ENCODE measurements at regions not wholly inside any gene's neighbourhood (a gene's known extent, or its start where the extent isn't known, plus 50 kb on each side); places are given as distances from the start of the nearest gene placed in this dataset.

- no peak overlapping the region for H3K4me3 Mint-ChIP-seq
- DNase-seq = no peak
- peaks cover 4% of the 10 kb centered on the region for H3K4me1 Mint-ChIP-seq
- intact Hi-C loops (cut with micrococcal nuclease) = no loop called here
- H3K27me3 Mint-ChIP-seq = peaks cover 3% of the 10 kb centered on the region
- no peak overlapping the region for H3K27ac Mint-ChIP-seq
- H3K36me3 Mint-ChIP-seq (ENCODE audit: low read depth) = no peaks in the 10 kb centered on the region
- H3K9me3 Mint-ChIP-seq = no peaks in the 10 kb centered on the region
Observed at GRCh38 chr9:19551124-19551929, 142.5 kb downstream of the ACER2 start.

GRCh38 chr9:19550009-19550408, 141.2 kb downstream of the ACER2 start:
- H3K4me1 Mint-ChIP-seq = peaks cover 4% of the 10 kb centered on the region
- H3K36me3 Mint-ChIP-seq (ENCODE audit: low read depth) = no peaks in the 10 kb centered on the region
- no peaks in the 10 kb centered on the region for H3K9me3 Mint-ChIP-seq
- DNase-seq = no peak
- intact Hi-C loops (cut with micrococcal nuclease) = no loop called here
- peaks cover 3% of the 10 kb centered on the region for H3K27me3 Mint-ChIP-seq
- no peak overlapping the region for H3K4me3 Mint-ChIP-seq
- no peak overlapping the region for H3K27ac Mint-ChIP-seq

DNA sequence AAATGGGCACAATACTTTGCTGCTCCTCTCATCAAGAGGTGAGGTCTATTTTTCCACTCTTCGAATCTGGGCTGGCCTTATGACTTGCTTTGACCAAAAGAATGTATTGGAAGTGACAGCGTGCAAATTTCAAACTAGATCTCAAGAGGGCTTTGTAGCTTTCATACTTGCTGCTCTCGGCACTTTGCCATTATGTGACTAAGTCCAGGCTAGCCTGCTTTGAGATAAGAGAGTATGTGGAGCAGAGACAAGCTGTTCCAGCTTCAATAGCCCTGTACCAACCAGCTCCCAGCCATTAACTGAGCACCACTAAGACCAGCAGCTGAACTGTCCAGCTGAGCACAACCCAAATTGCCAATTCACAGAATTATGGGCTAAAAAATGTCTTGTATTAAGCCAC, 124.6 kb downstream of the ACER2 start:
- Mint-ChIP-seq H3K4me1 (no peaks in the 10 kb centered on the region), H3K9me3 (peaks cover 10% of the 10 kb centered on the region), H3K36me3 (ENCODE audit: low read depth) (no peaks in the 10 kb centered on the region), H3K27me3 (peaks cover 5% of the 10 kb centered on the region), H3K27ac (no peak overlapping the region), H3K4me3 (no peak overlapping the region)
- intact Hi-C loops (cut with micrococcal nuclease) = no loop called here
- no peak for DNase-seq

GRCh38 chr9:19527663-19528062, 118.9 kb downstream of the ACER2 start:
- Mint-ChIP-seq H3K27ac (no peak overlapping the region), H3K36me3 (ENCODE audit: low read depth) (no peaks in the 10 kb centered on the region), H3K9me3 (peaks cover 3% of the 10 kb centered on the region), H3K4me3 (no peak overlapping the region), H3K4me1 (no peaks in the 10 kb centered on the region), H3K27me3 (peaks cover 6% of the 10 kb centered on the region)
- intact Hi-C loops (cut with micrococcal nuclease) = no loop called here
- DNase-seq = no peak

DNA sequence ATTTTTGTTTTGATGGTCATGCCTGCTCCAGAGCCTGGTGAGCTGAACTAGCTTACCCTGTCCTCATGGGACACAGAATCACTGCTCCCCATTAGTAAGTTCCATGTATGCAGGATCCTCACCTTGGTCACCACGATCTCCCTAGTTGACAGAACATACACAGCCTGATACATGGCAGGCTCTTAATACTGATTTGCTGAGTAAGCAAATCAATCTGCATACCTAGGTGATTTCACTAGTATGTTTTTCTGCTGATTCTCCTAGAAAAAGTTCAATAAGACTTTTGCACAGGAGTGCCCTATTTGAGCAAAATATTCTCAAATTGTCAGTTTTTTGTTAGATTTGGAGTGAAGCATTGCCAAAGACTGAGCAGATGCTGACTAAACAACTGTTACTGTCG, 113.7 kb downstream of the ACER2 start:
- H3K4me1 Mint-ChIP-seq = no peaks in the 10 kb centered on the region
- no peaks in the 10 kb centered on the region for H3K36me3 Mint-ChIP-seq (ENCODE audit: low read depth)
- H3K27me3 Mint-ChIP-seq = peaks cover 1% of the 10 kb centered on the region
- H3K27ac Mint-ChIP-seq = no peak overlapping the region
- no peak for DNase-seq
- intact Hi-C loops (cut with micrococcal nuclease) = no loop called here
- H3K9me3 Mint-ChIP-seq = no peaks in the 10 kb centered on the region
- no peak overlapping the region for H3K4me3 Mint-ChIP-seq

DNA sequence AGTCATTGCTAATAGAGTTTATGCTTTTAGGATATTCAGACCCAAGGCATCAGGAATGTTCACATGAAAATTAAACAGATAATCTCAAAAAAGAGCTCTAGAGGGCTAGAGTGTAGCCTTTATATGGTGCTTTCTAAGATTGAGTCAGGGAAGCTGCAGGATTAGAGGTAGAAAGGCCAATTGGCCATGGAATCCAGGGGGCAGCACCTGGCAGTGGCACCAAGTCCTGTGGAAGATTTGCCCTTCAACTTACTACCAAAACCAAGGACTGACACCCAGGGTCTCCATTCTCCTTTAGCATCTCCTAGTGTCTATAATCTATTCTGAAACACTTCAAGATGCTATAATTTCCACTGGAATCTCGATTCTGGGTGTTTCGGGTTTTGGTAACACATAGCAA, 112.4 kb downstream of the ACER2 start:
- H3K9me3 Mint-ChIP-seq = peaks cover 5% of the 10 kb centered on the region
- H3K4me1 Mint-ChIP-seq = peaks cover 10% of the 10 kb centered on the region
- H3K4me3 Mint-ChIP-seq = no peak overlapping the region
- H3K36me3 Mint-ChIP-seq (ENCODE audit: low read depth) = no peaks in the 10 kb centered on the region
- no peak for DNase-seq
- peaks cover 1% of the 10 kb centered on the region for H3K27me3 Mint-ChIP-seq
- intact Hi-C loops (cut with micrococcal nuclease) = no loop called here
- H3K27ac Mint-ChIP-seq = no peak overlapping the region

- no peak overlapping the region for H3K27ac Mint-ChIP-seq
- no peak for DNase-seq
- intact Hi-C loops (cut with micrococcal nuclease) = loop anchor here (10.0 kb wide), 1 partner anchor 477 kb away; no protein-coding TSS in a partner anchor
- H3K27me3 Mint-ChIP-seq = no peaks in the 10 kb centered on the region
- peaks cover 21% of the 10 kb centered on the region for H3K4me1 Mint-ChIP-seq
- H3K9me3 Mint-ChIP-seq = peaks cover 5% of the 10 kb centered on the region
- no peaks in the 10 kb centered on the region for H3K36me3 Mint-ChIP-seq (ENCODE audit: low read depth)
- no peak overlapping the region for H3K4me3 Mint-ChIP-seq
Observed at GRCh38 chr9:19517202-19517942, 108.6 kb downstream of the ACER2 start.

GRCh38 chr9:19516348-19516747, 107.5 kb downstream of the ACER2 start:
- peaks cover 21% of the 10 kb centered on the region for H3K4me1 Mint-ChIP-seq
- H3K27me3 Mint-ChIP-seq = peaks cover 2% of the 10 kb centered on the region
- no peak overlapping the region for H3K4me3 Mint-ChIP-seq
- no peaks in the 10 kb centered on the region for H3K36me3 Mint-ChIP-seq (ENCODE audit: low read depth)
- no peak for DNase-seq
- peaks cover 5% of the 10 kb centered on the region for H3K9me3 Mint-ChIP-seq
- intact Hi-C loops (cut with micrococcal nuclease) = loop anchor here (10.0 kb wide), 1 partner anchor 478 kb away; no protein-coding TSS in a partner anchor
- peak overlapping the region; percentile 55 for H3K27ac Mint-ChIP-seq

DNA sequence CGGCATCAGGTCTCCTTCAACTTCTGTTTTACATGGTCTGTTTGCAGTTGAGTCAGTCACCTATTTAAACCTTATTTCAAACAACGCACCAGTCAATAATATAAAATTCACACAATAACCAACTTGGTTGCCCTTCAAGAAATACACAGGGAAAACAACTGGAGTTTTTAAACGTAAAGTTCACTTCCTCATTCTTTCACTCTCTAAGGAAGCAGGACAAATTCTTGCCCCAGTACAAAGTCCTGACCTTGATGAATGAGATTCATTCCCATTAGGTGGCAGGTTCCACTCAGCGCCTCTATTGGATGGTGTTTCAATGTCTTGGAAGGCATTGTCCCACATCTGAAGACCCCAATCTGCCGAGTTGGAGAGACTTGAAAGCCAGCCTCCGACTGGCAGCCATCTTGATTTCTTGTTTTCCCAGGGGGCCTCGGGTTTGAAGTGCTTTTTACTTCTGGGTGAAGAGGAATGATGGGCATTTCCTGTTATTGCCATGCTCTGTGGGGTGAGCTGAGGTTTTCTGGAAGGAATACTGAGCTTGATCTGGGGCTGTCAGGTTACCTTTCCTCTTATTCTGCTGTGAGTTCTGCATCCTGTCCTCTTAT, 105.0 kb downstream of the ACER2 start:
- intact Hi-C loops (cut with micrococcal nuclease) = loop anchor here (10.0 kb wide), 1 partner anchor 481 kb away; no protein-coding TSS in a partner anchor
- Mint-ChIP-seq H3K27me3 (peaks cover 2% of the 10 kb centered on the region), H3K9me3 (peaks cover 5% of the 10 kb centered on the region), H3K36me3 (ENCODE audit: low read depth) (no peaks in the 10 kb centered on the region), H3K4me3 (no peak overlapping the region), H3K27ac (no peak overlapping the region), H3K4me1 (peaks cover 21% of the 10 kb centered on the region)
- no peak for DNase-seq

DNA sequence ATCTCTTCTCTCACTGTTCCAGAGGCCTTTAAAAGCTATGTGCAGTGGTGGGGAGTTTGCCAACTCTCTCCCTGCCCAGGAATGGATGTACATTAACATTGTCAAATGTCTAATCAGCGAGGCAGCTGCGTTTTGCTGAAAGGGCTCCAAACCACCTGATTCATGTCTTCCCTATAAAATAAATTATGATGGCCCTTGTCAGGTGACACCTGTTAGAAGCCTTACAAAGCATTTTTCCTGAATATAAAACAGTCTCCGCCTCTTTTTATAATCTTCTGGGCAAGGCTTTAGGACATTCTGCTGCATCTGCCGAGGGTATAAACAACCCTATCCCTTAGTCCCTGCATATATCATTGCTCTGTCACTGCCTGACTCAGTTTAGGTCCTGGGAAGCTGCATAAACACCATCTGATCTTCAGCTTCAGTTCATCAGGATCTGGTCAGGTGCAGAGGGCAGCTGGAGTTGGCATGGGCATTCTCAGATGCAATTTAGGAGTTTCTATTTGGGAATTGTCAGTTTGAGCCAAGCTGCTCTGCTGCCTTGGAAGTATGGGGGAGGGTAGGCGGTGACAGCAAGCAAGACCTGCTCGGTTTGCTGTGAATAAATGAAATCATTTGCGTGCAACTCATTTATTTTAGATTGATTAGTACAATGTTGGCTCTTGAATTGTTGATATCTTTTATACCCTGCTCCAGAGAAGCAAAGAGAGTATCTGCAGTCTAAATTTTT, 103.5 kb downstream of the ACER2 start:
- Mint-ChIP-seq H3K27ac (no peak overlapping the region), H3K36me3 (ENCODE audit: low read depth) (no peaks in the 10 kb centered on the region), H3K4me1 (peaks cover 18% of the 10 kb centered on the region), H3K9me3 (peaks cover 3% of the 10 kb centered on the region), H3K4me3 (no peak overlapping the region), H3K27me3 (peaks cover 4% of the 10 kb centered on the region)
- no peak for DNase-seq
- intact Hi-C loops (cut with micrococcal nuclease) = loop anchor here (10.0 kb wide), 1 partner anchor 483 kb away; no protein-coding TSS in a partner anchor

GRCh38 chr9:19511694-19512093, 102.9 kb downstream of the ACER2 start:
- no peaks in the 10 kb centered on the region for H3K36me3 Mint-ChIP-seq (ENCODE audit: low read depth)

GRCh38 chr9:19510907-19511306, 102.1 kb downstream of the ACER2 start:
- Mint-ChIP-seq H3K4me1 (peaks cover 7% of the 10 kb centered on the region), H3K4me3 (no peak overlapping the region), H3K36me3 (ENCODE audit: low read depth) (no peaks in the 10 kb centered on the region), H3K27ac (no peak overlapping the region), H3K9me3 (no peaks in the 10 kb centered on the region), H3K27me3 (peaks cover 4% of the 10 kb centered on the region)
- intact Hi-C loops (cut with micrococcal nuclease) = loop anchor here (10.0 kb wide), 1 partner anchor 484 kb away; no protein-coding TSS in a partner anchor
- DNase-seq = no peak

More at GRCh38 chr9:19511694-19512093, 102.9 kb downstream of the ACER2 start:
- H3K4me1 Mint-ChIP-seq = peaks cover 14% of the 10 kb centered on the region
- no peak overlapping the region for H3K4me3 Mint-ChIP-seq
- H3K27me3 Mint-ChIP-seq = peaks cover 4% of the 10 kb centered on the region
- H3K27ac Mint-ChIP-seq = no peak overlapping the region
- no peaks in the 10 kb centered on the region for H3K9me3 Mint-ChIP-seq
- no peak for DNase-seq
- intact Hi-C loops (cut with micrococcal nuclease) = loop anchor here (10.0 kb wide), 1 partner anchor 483 kb away; no protein-coding TSS in a partner anchor
